Stomach (tissue), 8 donors: ENCODE measurements at regions not wholly inside any gene's neighbourhood (a gene's known extent, or its start where the extent isn't known, plus 50 kb on each side); places are given as distances from the start of the nearest gene placed in this dataset.
"Not testable (repeated sequence)": the region's sequence is repeated elsewhere in the genome, so short reads cannot be mapped to it uniquely, and the experiment has no call there.

Source experiments
- DNase-seq, 2 donors: peaks; one replicate each; pipeline versions ENCODE4 v3.0.0 to v3.0.0-alpha.2; 2013 to 2019
- H3K27ac ChIP-seq, 5 donors: fragments of 200-600 bp in 4 of 5; sonication (generic) in 4 of 5; one replicate each; pipeline ENCODE4 v1.5.1; 2013 to 2019; ENCODE audit warnings: mild to moderate bottlenecking in 1 of 5, moderate library complexity in 1 of 5
- H3K27me3 ChIP-seq, 3 donors: fragments of 200-600 bp; sonication (generic); one replicate each; pipeline ENCODE4 v1.5.1; 2017 to 2019; ENCODE audit warnings: mixed run types in 1 of 3
- H3K36me3 ChIP-seq, 4 donors: fragments of 200-600 bp; sonication (generic); 1 replicate in 3 of 4; 2 replicates in 1 of 4; pipeline ENCODE4 v1.5.1; 2016 to 2019
- H3K4me1 ChIP-seq, 4 donors: fragments of 200-600 bp; sonication (generic); one replicate each; pipeline ENCODE4 v1.5.1; 2016 to 2019
- H3K4me3 ChIP-seq, 4 donors: fragments of 200-600 bp; sonication (generic) in 3 of 4; one replicate each; pipeline ENCODE4 v1.5.1; 2016 to 2019; ENCODE audit warnings: mild to moderate bottlenecking in 1 of 4
- H3K9me3 ChIP-seq, 4 donors: fragments of 200-600 bp; sonication (generic); one replicate each; pipeline ENCODE4 v1.5.1; 2016 to 2019
- EP300 ChIP-seq: sonication (generic); formaldehyde crosslinking; IDR thresholded peaks from one replicate; pipeline ENCODE4 v1.6.1; 2017; ENCODE audit warnings: antibody characterized with exemption
- POLR2A ChIP-seq, 4 donors: fragments of 450-650 bp; IDR thresholded peaks; one replicate each; pipeline ENCODE4 v1.6.1; 2016; ENCODE audit warnings: antibody characterized with exemption in 4 of 4, control low read depth in 2 of 4, mild to moderate bottlenecking in 1 of 4, moderate library complexity in 1 of 4
- POLR2AphosphoS5 ChIP-seq, 3 donors: sonication (generic); formaldehyde crosslinking; IDR thresholded peaks; one replicate each; pipeline ENCODE4 v1.6.1; 2016; ENCODE audit warnings: antibody characterized with exemption in 3 of 3
- WGBS, 5 donors: extraction: QIAGEN DNeasy Blood & Tissue Kit in 3 of 5; methylation state at CpG; one replicate each; pipeline versions ENCODE4 v1.1.5 to v1.1.7; 2013 to 2018; 5-methylcytosine and 5-hydroxymethylcytosine counted together
- intact Hi-C: fragments of 100-400 bp; cut with DNase I; formaldehyde crosslinking; loops from one replicate; pipeline ENCODE4 v1.15.1; 2023; ENCODE audit warnings: low total_unique reads
- TF ChIP-seq, protein P1 (sequence below), 7 experiments: fragments of 450-650 bp in 4 of 7; fragments of 200-600 bp in 3 of 7; sonication (generic) in 3 of 7; IDR thresholded peaks; one replicate each; pipeline ENCODE4 v1.5.1; 2016 to 2019; ENCODE audit warnings: antibody characterized with exemption in 7 of 7, control low read depth in 2 of 7, mild to moderate bottlenecking in 1 of 7
- donor health status: healthy with polysubstance abuse.
- donor health status: Bipolar disorder and iron deficiency.
- donor health status: healthy.

- TF ChIP-seq POLR2AphosphoS5 (IDR thresholded peaks at IDR 0.05) (no peak), EP300 (no peak), POLR2A (IDR thresholded peaks at IDR 0.05) (no peak)
- TF ChIP-seq, protein P1, sequence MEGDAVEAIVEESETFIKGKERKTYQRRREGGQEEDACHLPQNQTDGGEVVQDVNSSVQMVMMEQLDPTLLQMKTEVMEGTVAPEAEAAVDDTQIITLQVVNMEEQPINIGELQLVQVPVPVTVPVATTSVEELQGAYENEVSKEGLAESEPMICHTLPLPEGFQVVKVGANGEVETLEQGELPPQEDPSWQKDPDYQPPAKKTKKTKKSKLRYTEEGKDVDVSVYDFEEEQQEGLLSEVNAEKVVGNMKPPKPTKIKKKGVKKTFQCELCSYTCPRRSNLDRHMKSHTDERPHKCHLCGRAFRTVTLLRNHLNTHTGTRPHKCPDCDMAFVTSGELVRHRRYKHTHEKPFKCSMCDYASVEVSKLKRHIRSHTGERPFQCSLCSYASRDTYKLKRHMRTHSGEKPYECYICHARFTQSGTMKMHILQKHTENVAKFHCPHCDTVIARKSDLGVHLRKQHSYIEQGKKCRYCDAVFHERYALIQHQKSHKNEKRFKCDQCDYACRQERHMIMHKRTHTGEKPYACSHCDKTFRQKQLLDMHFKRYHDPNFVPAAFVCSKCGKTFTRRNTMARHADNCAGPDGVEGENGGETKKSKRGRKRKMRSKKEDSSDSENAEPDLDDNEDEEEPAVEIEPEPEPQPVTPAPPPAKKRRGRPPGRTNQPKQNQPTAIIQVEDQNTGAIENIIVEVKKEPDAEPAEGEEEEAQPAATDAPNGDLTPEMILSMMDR (IDR thresholded peaks at IDR 0.05), result no peak
- H3K4me3 ChIP-seq, result no peak overlapping the region
- intact Hi-C loops, result no loop called here
Observed at GRCh38 chr7:84901366-84901765, 285.5 kb downstream of the SEMA3D start.

DNA sequence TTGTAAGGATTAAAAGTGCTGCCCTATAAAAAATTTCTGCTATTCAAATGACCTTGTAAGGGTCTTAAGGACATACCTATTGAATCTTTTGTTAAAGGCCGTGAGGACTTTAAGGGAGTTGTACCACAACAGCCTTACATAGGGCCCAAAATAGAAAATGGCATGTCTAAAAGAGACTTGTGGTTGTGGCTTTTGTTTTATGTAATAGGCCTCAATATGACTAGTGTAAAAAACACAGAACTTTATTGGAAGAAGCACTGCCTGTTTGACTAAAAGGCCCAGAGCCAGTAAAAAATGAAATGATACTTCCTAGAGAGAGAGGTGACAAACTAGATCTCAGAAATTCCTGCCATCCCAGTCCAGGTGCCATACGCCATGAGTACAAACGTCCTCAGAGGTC lies 286.6 kb downstream of the SEMA3D start:
- intact Hi-C loops, result no loop called here
- H3K4me3 ChIP-seq, result no peak overlapping the region
- WGBS, 5 donors, result 72 to 90% (median 76%) methylated on average over 3 of the region's 3 CpGs

More at GRCh38 chr7:84901366-84901765, 285.5 kb downstream of the SEMA3D start:
- DNase-seq, result no peak
- no peaks in the 10 kb centered on the region for H3K27me3 ChIP-seq
- H3K27ac ChIP-seq, result no peak overlapping the region
- H3K4me1 ChIP-seq, result no peaks in the 10 kb centered on the region
- H3K36me3 ChIP-seq, result no peaks in the 10 kb centered on the region
- no peaks in the 10 kb centered on the region for H3K9me3 ChIP-seq

GRCh38 chr7:84895563-84895962 lies 291.3 kb downstream of the SEMA3D start:
- TF ChIP-seq POLR2A (IDR thresholded peaks at IDR 0.05) (no peak), EP300 (no peak), POLR2AphosphoS5 (IDR thresholded peaks at IDR 0.05) (no peak)
- TF ChIP-seq, protein P1 (IDR thresholded peaks at IDR 0.05), result no peak
- Histone ChIP-seq H3K27me3 (no peaks in the 10 kb centered on the region), H3K36me3 (no peaks in the 10 kb centered on the region), H3K9me3 (peaks cover 0 to 14% (median 0%) of the 10 kb centered on the region in 4 donors), H3K27ac (no peak overlapping the region), H3K4me1 (no peaks in the 10 kb centered on the region), H3K4me3 (no peak overlapping the region)
- intact Hi-C loops, result no loop called here
- no peak for DNase-seq
- 91 to 97% (median 93%) methylated on average over 3 of the region's 3 CpGs for WGBS, 5 donors

More for the DNA sequence above, 286.6 kb downstream of the SEMA3D start:
- Histone ChIP-seq H3K36me3 (no peaks in the 10 kb centered on the region), H3K4me1 (no peaks in the 10 kb centered on the region), H3K9me3 (peaks cover 0 to 11% (median 0%) of the 10 kb centered on the region in 4 donors), H3K27me3 (no peaks in the 10 kb centered on the region), H3K27ac (no peak overlapping the region)
- no peak for DNase-seq
- TF ChIP-seq, protein P1 (IDR thresholded peaks at IDR 0.05), result no peak
- TF ChIP-seq POLR2A (IDR thresholded peaks at IDR 0.05) (no peak), POLR2AphosphoS5 (IDR thresholded peaks at IDR 0.05) (no peak)

DNA sequence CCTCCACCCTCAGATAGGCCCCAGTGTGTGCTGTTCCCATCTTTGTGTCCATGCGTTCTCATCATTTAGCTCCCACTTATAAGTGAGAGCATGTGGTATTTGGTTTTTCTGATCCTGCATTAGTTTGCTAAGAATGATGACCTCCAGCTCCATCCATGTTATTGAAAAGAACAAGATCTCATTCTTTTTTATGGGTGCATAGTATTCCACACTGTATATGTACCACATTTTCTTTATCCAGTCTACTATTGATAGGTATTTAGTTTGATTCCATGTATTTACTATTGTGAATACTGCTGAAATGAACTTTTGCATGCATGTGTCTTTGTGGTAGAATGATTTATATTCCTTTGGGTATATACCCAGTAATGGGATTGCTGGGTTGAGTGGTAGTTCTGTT lies 303.3 kb downstream of the SEMA3D start:
- H3K4me1 ChIP-seq, intact Hi-C loops: not testable (repeated sequence)
- 92 to 98% (median 96%) methylated on average over 1 of the region's 1 CpG for WGBS, 5 donors

GRCh38 chr7:84880326-84880997 lies 306.4 kb downstream of the SEMA3D start:
- H3K4me1 ChIP-seq, H3K27me3 ChIP-seq, DNase-seq, H3K9me3 ChIP-seq, H3K36me3 ChIP-seq, H3K4me3 ChIP-seq, H3K27ac ChIP-seq, intact Hi-C loops: not testable (repeated sequence)
- WGBS, 5 donors, result 96 to 99% (median 98%) methylated on average over 45 to 60 of the region's 60 CpGs

More for the DNA sequence above, 303.3 kb downstream of the SEMA3D start:
- H3K4me3 ChIP-seq, H3K27me3 ChIP-seq, DNase-seq, H3K36me3 ChIP-seq, H3K27ac ChIP-seq, H3K9me3 ChIP-seq: not testable (repeated sequence)
